HG03097 (cell line): ENCODE measurements at regions not wholly inside any gene's neighbourhood (a gene's known extent, or its start where the extent isn't known, plus 50 kb on each side); places are given as distances from the start of the nearest gene placed in this dataset.
"Not testable (repeated sequence)": the region's sequence is repeated elsewhere in the genome, so short reads cannot be mapped to it uniquely, and the experiment has no call there.

ENCODE experiments used
- ATAC-seq: cut with Tn5 transposase; IDR thresholded peaks from one replicate; pipeline ENCODE4 v1.9.1; 2021; ENCODE audit not compliant: unreplicated experiment, low FRiP score

DNA sequence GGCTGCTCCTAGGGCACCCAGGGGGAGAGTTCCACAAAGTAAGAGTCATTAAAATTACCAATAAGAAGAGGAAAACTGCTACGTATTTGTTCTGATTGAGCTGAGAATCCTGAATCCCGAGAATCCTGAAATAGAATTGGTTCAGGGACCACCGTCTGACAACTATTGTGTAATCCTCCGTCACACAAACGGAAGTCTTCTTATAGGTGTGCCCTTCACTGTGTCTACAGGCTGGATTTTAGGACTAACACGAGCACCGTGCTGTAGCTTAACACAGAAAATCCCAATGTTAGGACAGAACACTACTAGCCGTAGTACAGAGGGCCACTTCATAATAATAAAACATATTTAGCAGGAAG, 50.6 kb upstream of the RNF182 start:
- ATAC-seq = no peak

DNA sequence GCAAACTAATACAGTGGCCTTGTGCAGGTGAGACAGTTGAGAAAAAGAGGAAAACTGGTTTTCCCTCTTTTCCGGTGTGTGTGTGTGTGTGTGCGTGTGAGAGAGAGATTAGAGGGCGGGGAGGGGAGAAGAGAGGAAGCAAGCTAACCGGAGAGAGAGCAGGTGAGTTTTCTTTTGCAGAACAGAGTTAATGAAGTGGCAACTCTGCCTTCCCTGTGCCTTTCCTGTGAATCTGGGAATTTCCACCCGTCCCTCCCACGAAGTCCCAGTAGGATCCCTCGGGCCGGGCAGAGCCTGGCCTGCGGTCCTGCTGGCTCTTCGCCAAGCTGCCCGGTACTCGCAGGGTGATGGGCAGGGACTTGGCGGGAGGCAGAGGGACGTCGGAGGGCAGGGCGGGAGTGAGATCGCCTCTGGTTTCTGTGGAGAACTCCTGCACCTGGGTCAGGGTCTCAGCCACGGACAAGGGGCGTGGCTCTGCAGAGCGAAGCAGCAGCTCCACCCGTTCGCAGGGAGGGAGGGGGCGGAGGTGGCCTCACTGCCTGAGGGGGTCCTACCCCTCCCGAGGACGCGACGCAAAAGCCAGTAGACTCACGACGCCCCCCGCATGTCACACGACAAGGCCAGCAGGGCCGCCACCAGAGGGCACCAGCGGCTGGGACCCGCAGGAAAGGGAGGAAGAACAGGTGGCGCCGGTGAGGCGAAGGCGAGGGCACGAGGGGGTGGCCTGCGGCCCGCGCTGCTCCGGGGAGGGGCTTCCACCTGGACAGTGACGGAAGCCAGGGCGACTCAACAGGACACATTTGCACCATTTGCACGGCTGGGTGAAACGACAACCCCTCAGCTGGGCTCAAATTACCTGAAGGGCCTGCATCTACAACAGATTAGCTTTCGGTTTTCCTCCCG, 51.2 kb upstream of the RNF182 start:
- peak; percentile 61 for ATAC-seq

DNA sequence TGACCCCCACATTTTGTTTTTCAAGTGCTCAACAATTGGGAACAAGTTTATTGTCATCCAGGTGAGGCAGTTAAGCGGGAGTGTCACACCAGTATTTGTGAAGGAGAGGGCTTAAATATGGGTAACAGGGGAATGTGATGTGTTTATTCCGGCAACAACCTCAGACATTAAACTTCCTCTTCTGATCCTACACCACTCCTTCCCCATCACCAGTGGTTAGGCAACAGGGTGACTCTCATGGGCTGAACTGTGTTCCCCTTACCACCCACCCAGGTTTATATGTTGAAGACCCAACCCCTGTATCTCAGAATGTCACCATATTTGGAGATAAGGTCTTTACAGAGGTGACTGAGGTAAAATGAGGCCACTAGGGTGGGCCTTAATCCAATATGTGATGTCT, 52.1 kb upstream of the RNF182 start:
- ATAC-seq = no peak

DNA sequence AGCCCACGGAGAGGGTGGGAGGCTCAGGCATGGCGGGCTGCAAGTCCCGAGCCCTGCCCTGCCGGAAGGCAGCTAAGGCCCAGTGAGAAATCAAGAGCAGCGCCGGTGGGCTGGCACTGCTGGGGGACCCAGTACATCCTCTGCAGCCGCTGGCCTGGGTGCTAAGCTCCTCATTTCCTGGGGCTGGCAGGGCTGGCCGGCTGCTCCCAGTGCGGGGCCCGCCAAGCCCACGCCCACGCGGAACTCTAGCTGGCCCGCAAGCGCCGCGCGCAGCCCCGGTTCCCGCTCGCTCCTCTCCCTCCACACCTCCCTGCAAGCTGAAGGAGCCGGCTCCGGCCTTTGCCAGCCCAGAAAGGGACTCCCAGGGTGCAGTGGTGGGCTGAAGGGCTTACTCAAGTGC, 52.7 kb upstream of the RNF182 start:
- not testable (repeated sequence) for ATAC-seq

DNA sequence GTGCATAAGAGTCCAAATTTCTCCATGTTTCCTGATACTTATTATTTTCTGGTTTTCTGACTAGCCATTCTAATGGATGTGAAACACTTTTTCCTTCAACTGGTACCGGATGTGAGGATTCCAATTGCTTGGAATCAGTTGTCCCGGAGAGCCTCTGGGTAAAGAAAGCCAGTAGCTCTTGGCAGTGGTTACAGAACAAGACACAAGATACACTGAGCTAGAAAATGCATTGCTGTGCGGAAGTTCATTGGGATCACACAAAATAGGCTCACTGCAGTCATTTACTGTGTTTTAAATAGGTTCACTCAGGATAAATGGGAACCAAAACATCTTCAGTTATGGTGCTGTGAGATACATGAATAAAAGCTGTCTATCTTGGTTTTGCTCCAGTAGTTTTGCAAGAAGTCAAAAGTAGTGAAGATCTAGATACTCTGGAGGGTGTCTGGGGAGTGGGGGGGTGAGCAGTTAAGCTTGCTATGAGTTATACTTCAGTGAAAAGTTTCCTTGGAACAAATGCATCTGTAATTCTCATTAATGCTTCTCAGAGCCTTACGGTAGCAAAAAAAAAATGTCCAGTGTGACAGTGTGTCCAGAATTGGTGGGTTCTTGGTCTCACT, 54.4 kb upstream of the RNF182 start:
- no peak for ATAC-seq

DNA sequence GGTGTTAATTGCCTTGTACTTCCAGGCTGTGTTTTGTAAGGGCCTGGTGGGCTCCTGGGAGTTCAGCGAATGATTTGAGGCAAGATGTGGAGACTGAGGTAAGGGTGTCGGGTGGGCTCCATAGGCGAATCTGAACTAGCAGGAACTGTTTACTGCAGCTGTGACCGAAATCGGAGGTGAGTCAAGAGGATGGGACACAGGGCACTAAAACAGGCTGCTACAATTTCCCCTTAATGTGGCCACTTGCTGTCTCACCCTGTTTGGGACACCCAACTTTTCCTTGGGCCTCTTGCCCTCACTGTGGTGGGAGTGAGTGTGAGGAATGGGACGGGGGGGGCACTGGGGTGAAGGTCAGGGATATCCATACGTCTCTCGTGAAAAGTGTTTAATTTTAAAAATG, 53.9 kb upstream of the MCUR1 start:
- ATAC-seq = no peak

DNA sequence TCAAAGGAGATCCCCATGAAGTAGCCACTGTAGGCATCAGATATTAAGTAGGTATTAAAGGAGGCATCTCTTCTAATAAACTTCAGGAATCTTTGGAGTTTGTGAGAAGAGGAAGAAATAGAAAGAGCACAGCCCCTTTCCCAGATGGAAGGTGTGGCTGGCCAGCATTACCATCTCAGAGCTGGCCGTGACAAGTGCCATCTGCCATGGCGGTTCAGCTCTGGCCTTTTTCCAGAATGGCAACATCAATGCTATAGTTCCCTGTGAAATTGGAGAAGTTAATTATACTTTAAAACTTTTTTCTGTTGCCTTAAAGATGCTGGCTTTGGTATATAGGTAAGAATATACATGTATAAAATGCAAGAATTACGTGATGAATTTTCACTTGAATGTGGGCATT, 51.9 kb upstream of the MCUR1 start:
- no peak for ATAC-seq

DNA sequence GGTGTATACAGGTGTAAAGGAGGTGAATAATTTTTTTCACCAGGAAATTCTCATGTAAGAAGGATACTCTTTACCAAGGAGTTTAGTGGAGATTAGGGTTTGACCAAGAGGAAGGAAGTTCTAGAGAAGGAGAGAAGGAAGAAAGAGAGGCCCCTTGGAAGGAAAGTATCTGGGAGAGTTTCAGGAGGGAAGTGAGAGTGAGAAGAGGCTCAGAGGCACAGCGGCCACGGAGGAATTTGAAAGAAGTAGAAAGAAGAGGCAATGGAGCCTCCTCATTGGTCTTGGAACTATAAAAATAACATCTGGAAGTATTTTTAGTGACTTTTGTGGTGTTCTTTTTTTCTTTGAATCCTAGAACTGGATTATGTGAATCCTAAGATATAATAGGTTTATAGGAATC, 50.8 kb upstream of the MCUR1 start:
- no peak for ATAC-seq

DNA sequence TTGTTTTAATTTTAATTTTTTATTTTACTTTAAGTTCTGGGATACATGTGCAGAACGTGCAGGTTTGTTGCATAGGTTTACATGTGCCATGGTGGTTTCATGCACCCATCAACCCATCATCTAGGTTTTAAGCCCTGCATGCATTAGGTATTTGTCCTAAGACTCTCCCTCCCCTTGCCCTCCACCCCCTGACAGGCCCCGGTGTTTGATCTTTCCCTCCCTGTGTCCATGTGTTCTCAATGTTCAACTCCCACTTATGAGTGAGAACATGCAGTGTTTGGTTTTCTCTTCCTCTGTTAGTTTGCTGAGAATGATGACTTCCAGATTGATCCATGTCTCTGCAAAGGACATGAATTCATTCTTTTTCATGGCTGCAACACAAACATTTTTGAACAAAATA, 50.3 kb upstream of the MCUR1 start:
- not testable (repeated sequence) for ATAC-seq
